ENCODE measurements at regions not wholly inside any gene's neighbourhood (a gene's known extent, or its start where the extent isn't known, plus 50 kb on each side); places are given as distances from the start of the nearest gene placed in this dataset.

DNA sequence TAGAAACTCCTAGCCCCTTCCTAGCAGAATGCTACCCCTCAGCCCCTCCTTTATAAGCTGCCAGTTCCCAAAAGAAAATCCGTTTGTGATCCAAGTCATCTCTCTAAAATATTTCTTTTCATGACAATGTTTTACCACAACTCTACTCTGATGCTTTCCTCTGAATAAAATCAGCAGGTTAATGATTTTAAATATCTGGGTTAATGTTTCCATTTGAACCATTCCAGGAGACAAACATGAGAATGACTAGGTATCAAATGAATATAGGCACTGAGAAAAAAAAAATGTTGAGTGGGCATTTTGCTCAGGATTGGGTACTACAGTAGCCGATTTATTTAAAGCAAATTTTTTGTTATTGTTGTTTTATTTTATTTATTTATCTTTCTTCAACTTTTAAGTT is 360.3 kb downstream of the WDR11 start:
- no peak for DNase-seq (ENCODE audit: low read depth)
- TF ChIP-seq, protein P1, sequence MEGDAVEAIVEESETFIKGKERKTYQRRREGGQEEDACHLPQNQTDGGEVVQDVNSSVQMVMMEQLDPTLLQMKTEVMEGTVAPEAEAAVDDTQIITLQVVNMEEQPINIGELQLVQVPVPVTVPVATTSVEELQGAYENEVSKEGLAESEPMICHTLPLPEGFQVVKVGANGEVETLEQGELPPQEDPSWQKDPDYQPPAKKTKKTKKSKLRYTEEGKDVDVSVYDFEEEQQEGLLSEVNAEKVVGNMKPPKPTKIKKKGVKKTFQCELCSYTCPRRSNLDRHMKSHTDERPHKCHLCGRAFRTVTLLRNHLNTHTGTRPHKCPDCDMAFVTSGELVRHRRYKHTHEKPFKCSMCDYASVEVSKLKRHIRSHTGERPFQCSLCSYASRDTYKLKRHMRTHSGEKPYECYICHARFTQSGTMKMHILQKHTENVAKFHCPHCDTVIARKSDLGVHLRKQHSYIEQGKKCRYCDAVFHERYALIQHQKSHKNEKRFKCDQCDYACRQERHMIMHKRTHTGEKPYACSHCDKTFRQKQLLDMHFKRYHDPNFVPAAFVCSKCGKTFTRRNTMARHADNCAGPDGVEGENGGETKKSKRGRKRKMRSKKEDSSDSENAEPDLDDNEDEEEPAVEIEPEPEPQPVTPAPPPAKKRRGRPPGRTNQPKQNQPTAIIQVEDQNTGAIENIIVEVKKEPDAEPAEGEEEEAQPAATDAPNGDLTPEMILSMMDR (IDR thresholded peaks at IDR 0.05; ENCODE audit: insufficient read depth, low read depth, low read length) = no peak
- no peak overlapping the region for H3K4me3 ChIP-seq (ENCODE audit: low read depth, low read length)

DNA sequence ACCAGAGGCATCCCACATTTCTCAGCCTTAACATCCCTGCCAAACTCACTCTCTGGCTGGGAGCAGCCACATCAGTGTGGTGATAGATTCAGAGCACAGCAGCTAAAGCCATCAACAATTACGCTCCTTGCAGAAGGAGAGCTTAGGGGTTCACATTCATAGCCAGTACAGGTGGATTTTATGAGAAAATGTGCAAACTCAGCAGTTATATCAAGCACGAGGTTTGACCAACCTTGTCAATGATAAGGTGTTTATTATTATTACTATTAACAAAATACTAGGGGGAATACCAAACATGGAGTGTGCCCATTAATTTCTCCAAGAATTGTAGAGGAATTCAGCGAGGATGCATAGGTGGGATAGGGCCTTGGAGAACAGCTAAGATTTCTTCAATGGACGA is 362.3 kb downstream of the WDR11 start:
- DNase-seq (ENCODE audit: low read depth) = no peak
- no peak overlapping the region for H3K4me3 ChIP-seq (ENCODE audit: low read depth, low read length)
- TF ChIP-seq, protein P1 (IDR thresholded peaks at IDR 0.05; ENCODE audit: insufficient read depth, low read depth, low read length) = no peak

DNA sequence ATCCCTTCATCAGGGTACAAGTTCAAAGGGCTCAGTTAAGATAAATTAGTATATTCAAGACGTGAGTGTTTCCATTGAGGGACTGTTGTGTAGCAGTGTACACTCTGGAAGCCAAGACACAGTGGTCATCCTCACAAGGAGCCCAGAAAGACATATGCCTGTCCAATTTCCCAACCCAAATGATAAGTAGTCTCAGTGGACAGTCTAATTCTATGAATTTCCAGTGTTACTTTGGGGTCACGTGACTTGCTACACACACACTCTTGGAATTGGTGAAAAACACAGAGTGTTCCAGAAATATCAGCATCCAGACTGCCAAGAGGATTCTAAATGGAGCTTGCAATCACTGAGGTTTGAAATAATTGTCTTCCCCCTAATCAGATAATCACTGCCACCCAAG is 365.1 kb downstream of the WDR11 start:
- H3K4me3 ChIP-seq (ENCODE audit: low read depth, low read length) = no peak overlapping the region
- DNase-seq (ENCODE audit: low read depth) = no peak
- TF ChIP-seq, protein P1 (IDR thresholded peaks at IDR 0.05; ENCODE audit: insufficient read depth, low read depth, low read length) = no peak

DNA sequence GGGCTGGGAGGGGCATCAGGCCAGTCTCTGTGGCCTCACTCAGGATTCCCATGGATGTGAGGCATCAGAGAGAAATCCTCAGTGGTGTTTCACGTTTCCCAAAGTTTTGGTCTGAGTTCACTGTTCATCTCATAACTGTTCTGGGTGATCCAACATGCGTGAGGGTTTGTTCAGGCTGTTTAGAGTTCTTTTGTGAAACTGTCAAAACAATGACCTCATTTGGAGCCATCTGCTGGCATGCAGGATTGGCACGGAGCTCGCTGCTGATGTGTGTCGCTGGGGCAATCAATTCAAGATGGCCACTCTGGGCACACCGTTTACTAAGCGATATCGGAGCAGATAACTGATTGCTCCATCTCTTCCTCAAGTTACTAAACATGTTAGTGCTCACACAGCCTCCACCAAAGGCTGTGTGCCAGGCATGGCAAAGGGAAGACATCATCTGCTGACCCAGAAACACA is 365.6 kb downstream of the WDR11 start:
- TF ChIP-seq, protein P1 (IDR thresholded peaks at IDR 0.05; ENCODE audit: insufficient read depth, low read depth, low read length) = no peak
- no peak for DNase-seq (ENCODE audit: low read depth)
- no peak overlapping the region for H3K4me3 ChIP-seq (ENCODE audit: low read depth, low read length)

DNA sequence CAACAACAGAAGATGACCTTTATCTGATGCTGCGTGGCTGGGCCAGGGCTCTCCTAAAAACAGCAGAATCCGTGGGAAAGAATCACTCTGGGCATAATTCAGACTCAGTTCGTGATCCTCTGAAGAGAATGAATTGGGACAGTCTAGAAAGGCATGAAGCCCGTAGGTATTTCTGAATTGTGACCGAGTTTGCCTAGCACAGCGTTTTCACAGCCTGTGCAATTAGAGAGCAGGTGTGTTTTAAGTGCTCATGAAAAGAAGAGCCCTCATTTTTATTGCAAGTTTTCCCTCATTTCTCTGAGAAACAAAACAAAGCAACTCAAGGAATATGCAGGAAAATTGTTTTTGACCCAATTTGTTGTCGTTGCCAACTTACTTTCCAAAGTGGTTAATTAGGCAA is 366.2 kb downstream of the WDR11 start:
- no peak overlapping the region for H3K4me3 ChIP-seq (ENCODE audit: low read depth, low read length)
- TF ChIP-seq, protein P1 (IDR thresholded peaks at IDR 0.05; ENCODE audit: insufficient read depth, low read depth, low read length) = no peak
- no peak for DNase-seq (ENCODE audit: low read depth)

DNA sequence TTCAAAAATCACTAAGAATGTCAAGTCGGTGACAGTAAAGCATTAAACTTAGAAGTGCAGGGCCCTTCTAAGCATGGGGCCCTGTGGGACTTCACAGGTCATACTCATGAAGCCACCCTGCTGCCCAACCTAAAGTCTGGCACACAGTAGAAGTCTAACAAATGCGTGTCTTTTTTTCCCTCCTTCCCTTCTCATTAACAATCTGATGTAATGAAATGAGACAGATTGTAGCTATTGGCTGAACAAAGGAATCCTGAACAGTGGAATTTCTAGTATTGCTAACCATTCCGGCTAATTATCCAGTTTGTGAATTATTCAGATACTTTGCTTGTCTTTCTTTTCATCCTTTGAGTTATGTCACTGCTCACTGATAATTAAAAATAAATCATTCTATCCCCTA is 369.9 kb downstream of the WDR11 start:
- TF ChIP-seq, protein P1 (IDR thresholded peaks at IDR 0.05; ENCODE audit: insufficient read depth, low read depth, low read length) = no peak
- no peak overlapping the region for H3K4me3 ChIP-seq (ENCODE audit: low read depth, low read length)
- DNase-seq (ENCODE audit: low read depth) = no peak

DNA sequence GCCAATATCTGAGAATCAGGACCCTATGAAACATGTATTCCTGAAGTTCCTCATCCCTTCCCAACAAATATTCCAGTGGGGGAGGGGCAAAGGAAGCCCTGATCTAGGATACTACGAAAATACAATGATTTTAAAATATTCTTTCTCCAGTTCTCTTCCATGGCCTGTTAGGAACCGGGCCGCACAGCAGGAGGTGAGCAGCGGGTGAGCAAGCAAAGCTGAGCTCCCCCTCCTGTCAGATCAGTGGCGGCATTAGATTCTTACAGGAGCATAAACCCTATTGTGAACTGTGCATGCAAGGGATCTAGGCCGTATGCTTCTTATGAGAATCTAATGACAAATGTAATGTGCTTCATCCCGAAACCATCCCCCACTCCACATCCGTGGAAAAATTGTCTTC is 370.8 kb downstream of the WDR11 start:
- DNase-seq (ENCODE audit: low read depth) = no peak
- H3K4me3 ChIP-seq (ENCODE audit: low read depth, low read length) = no peak overlapping the region
- TF ChIP-seq, protein P1 (IDR thresholded peaks at IDR 0.05; ENCODE audit: insufficient read depth, low read depth, low read length) = no peak
